HG02970 (cell line): ENCODE measurements at regions not wholly inside any gene's neighbourhood (a gene's known extent, or its start where the extent isn't known, plus 50 kb on each side); places are given as distances from the start of the nearest gene placed in this dataset.

Experiments
- ATAC-seq: cut with Tn5 transposase; IDR thresholded peaks from one replicate; pipeline ENCODE4 v1.9.1; 2021; ENCODE audit warnings: mild to moderate bottlenecking, moderate library complexity, moderate number of reproducible peaks; ENCODE audit not compliant: unreplicated experiment, low FRiP score

DNA sequence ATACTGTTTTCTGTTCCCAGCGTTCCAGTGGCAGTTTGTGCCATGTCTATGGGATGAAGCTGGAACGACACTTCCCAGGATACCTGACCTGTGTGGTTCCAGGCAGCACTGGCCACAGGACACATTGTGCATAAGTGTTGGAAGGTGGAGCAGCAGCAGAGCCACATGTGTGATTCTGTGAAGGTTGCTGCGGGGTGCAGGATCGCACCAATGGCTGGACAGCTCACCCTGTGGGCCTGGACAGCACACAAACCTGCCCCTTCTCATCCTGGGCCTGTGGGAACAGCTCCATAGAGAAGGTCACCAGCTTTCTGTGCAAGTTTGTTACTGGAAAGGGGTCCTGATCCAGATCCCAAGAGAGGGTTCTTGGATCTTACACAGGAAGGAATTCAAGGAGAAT is 252.2 kb upstream of the RAB6C start:
- ATAC-seq: no peak

DNA sequence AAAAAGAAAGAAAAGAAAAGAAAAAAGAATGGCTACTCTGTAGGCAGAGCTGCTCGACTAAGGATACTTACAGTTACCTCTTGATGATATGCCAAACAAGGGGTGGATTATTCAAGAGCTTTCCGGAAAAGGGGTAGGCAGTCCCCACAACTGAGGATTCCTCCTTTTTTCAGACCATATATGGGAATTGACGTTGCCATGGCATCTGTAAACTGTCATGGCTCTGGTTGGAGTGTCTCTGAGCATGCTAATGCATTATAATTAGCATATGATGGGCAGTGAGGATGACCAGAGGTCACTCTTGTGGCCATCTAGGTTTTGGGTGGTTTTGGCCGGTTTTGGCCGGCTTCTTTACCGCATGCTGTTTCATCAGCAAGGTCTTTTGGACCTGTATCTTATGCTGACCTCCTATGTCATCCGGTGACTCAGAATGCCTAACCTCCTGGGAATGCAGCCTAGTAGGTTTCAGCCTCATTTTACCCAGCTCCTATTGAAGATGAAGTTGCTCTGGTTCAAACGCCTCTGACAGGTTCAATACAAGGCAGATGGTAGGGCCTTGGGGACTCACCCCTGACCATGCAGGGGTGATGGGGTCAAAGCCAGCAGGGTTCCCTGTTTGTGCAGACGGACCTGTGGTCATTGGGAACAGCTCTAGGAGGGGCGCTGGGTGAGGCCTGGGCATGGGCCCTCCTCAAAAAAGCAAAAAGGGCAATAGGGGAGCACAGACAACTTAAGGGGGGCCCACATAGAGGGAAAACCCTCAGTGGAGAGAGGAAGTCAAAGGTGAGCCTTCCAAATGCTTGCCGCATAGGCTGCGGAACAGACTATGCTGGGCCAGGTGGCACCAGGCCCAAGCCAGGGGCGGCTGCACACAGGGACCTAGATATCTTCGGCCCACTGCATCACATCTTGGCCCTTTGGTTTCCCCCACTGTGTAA is 251.2 kb upstream of the RAB6C start:
- ATAC-seq: no peak

DNA sequence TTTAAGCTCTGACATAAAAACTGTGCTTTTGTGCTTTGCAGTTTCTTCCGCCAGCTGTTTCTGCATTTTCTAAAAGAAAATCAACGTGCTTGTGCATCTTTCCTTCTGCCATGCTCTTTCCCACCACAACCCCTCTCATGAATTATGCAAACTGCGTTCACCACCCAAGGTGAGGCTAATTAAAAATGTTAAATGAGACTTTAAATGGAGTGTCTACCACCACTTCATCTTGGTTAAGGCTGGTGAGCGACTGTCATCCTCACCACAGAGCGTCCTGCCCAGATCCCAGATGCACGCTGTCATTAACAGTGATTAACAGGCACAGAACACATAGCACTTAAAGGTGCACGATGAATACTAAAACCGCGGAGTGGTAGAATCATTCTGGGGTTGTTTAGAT is 250.5 kb upstream of the RAB6C start:
- no peak for ATAC-seq

DNA sequence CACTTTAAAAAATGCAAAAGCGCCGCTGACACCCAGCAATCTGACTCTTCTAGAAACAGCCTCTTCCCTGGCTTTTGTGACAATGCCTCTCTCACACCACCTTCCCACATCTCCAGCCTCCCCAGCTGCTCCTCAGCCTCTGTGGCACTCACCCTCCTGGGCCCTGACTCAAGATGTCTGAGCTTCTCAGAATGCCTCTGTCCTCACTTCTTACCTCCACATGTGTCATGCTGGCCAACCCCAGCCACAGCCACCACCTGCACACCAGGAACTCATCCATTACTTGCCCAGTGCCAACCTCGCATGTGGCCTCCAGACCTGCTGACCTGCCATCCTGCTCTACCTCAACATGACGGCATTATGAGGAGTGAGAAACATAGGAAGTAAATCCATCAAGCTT is 249.8 kb upstream of the RAB6C start:
- ATAC-seq: no peak

DNA sequence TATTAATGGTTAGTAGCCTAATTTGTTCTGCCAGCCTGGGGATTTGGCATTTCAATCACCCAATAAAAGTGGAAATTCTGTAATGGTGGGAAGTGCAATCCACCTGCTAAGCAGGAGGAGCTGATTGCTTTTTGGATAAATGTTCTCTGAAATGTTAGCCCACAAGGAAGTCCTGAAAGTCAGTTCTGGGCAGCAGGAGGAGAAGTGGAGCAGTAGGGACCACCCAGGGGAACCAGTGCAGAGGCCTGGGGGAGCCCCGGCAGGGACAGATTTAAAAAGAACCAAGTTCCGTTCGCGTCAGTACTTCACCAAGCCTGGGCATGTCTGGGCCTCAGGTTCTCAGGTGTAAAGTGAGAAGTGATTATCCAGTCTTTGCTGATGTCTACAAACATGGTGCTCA is 248.5 kb upstream of the RAB6C start:
- ATAC-seq: no peak

DNA sequence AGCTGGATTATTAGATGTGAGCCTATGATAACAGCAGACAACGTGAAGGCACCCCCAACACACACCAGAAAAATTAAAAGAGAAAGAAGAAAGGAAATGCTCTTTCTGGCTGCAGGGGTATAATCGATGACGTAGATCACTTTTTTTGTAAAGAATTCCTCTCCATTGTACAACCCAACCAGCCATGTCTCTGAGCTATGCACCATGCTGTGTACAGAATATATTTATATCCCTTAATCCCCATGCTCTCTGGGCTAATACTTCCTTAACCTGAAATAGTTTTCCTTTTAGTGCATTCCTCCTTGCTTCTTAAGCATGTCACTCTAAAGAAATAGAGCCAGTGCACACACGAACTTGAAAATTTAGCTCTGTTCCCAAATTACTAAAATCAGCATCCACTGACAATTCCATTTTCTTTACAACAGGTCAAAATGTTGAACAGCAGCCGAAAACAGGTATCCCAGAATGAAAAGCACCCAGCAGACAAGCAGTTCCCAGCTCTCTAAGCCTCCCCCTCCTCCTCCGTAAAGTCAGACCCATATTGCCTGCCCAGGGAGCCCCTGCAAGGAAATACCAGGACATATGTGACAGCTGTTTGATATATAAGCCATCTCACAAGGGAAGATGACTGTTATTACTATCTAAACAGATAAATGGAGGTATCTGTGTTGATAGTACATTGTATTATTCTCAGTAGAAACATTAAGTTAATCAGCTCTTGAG is 247.4 kb upstream of the RAB6C start:
- ATAC-seq: no peak

DNA sequence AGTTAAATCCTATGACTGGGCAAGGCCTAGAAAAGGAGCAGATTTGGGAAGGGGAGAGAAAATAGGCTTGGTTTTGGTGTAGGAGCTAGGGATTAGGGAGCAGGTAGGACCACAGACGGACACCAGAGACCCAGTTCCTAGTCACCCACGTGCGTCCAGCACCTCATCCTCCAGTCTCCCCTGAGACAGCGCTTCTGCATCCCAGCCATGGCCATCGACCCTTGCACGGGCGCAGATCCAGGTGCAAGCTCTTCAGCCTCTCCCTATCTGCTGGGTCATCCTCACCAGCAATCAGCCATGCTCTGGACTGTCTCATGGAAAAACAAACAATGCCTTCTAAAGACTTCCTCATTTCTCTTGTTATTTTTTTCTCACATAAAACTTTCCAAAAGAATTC is 246.8 kb upstream of the RAB6C start:
- no peak for ATAC-seq

DNA sequence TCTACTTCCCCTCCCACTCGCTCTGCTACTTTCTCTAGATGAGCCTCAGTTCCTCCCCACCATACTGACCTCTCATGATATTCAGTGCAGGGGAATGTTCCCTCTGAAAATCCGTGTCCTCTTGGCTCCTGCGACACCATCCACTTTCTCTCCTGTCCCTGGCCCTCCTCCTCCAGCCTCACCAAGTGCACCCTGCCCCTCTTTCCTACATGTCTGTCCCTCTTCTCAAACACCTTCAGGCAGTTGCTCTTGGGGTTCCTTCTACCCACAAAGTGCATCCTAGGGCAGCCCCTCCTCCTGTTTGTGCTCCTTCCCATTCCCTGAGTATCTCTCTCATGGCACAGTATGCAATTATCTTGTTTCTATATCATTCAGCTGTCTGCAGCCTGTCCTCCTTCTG is 246.4 kb upstream of the RAB6C start:
- no peak for ATAC-seq

DNA sequence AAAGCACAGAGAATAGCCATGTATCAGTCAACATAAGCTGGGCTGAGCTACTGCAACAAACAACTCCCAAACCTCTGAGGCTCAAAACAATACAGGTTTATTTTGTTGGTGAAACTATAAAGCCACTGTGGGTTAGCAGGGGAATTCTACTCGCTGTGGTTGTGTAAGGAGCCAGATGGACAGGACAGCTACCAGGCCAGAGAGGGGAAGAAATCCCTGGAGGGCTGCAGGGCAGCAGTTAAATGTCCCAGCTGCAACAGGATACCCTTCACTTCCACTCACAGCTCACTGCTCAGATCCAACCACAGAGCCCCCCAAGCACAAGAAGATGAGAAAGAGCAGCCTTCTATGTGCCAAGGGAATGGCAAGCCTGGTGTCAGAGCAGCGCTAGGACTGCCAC is 245.9 kb upstream of the RAB6C start:
- ATAC-seq: no peak

DNA sequence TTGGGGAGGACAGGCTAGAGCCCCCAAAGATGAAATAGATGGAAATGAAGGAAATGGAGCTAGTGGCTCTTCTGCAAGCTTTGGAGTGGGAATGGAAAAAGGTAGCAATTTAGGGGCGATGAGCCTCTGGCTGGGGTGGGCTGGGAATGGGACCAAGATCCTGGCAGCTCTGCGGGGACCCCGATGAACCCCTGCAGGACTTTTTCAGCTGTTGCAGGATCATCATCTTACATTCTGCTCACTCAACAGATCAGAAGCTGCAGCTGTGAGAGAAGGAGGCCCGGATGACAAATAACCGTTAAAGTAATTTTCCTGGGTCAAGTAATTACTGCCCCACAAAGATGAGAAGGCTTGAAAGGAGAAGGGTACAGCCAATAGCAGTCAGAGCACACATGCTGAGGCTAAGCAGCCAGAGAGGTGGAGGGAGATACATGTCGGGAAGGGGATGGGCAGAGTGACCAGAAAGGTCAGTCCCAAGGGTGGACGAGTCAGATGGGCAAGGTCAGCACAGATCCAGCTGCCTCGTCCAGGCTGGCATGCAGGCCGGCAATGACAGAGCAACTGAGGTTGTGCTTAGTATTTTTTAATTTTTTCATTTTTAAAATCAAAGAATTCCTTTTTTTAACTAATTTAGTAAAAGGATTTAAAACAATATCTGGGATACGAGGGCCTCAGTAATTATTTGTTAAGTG is 245.0 kb upstream of the RAB6C start:
- ATAC-seq: no peak

DNA sequence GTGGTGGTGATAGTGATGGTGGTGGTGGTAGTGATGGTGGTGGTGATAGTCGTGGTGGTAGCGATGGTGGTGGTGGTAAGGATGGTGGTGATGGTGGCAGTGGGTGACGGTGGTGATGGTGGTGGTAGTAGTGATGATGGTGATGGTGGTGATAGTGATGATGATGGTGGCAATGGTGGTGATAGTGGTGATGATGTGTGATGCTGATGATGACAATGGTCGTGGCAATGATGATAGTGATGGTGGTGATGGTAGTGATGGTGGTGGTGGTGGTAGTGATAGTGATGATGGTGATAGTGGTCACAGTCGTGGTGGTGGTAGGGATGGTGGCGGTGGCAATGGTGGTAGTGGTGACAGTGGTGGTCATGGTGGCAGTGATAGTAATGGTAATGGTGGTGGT is 243.9 kb upstream of the RAB6C start:
- no peak for ATAC-seq

DNA sequence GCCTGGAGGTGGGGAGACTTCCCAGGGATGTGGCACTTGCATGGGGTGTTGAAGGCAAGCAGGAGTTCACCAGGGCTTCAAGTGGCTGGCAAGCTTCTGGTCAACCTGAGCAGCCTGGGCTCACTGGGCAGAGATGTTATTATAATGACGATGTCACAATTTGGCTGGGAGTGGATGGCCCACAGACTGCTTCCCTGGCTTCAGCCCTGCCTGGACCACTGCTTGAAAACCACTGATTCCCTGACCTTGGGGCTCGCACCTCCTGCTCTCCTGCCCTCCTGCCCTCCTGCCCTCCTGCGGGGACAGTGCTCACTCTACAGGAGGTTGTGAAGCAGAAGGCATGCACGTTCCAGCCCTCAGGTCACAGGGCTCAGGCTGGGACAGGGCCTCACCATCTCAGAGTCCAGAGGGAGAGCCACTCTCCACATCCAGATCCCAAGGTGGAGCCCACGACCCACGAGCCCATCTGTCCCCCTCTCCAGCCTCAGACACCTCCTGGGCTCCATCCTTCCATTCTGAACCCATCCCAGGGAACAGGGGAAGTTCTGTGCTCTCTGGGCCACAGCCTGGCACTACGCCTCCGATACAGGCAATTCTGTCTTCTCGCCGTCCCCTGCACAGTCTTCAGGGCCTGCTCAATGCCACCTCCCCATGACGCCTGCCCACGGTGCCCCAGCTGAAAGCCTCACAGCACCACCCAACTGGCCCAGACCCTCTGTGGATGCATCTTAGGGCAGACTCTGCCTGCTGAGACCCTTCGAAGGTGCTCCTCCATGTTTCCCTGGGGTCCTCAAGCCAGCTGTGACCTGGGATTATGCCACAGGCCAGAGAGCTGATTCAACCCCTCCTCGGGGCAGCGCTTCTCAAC is 241.6 kb upstream of the RAB6C start:
- ATAC-seq: no peak

DNA sequence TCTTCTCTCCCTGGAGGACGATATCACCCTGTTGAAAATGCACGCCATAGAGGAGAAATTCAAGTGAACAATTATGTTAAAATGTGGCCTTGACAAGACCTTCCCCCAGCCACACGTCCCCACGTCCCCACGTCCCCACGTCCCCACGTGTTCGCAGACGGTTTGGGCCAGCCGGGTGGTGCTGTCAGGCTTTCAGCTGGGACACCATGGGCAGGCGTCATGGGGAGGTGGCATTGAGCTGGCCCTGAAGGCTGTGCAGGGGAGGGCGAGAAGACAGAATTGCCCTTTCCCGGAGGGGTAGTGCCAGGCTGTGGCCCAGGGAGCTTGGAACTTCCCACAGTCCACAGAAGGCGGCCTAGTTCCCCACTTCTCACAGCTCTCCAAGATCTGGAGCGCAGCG is 240.7 kb upstream of the RAB6C start:
- no peak for ATAC-seq

DNA sequence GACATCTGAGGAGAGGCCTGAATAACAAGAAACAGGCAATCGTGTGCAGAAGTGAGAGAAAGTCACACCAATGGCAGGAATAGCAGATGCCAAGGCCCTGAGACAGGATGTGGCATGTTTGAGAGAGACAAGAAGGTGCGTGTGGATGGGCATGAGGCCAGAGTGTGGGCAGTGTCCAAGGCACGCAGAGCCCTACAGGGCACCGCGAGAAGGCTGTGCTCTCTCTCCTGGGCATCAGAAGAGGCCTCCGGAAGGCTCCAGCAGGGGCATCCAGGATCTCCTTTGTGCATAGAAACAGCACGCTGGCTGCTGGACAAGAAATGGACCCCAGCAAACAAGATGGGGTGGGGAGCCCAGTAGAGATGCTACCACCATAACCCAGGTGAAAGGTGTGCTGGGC is 239.0 kb upstream of the RAB6C start:
- ATAC-seq: no peak

DNA sequence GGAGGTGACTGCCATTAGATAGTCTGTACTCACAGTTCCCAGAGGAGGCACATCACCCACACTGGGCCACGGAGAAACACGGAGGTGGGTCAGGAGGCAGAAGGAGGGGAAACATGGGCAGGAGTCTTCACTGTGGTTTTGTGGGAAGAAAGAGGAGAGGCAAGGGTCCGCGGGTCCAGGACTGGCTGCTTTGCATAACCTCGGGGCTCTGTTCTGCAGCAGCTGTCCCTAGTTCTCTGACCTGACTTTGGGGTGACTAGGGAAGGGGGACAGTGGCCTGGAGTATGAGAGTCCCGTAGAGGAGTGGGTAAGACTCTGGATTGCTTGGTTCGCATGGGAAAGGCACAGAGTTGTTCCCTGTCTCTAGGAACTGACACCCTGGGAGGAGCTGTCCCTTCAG is 238.3 kb upstream of the RAB6C start:
- ATAC-seq: no peak

DNA sequence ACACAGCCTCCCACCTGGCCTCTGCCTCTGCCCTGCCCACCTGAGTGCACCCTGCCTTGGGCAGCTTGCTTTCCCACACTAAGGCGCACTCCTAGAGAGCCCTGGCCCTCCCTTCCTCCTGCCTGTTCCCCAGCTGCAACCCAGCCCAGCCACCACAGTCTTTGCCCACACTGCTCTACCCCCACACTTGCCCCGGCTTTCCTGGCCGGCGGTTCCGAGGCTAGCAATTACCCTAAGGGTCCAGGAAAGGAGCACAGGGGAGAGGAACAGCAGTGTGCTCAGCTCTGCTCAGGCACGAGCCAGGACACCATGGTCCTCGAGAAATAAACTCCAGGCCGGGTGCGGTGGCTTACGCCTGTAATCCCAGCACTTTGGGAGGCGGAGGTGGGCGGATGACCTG is 237.8 kb upstream of the RAB6C start:
- no peak for ATAC-seq

DNA sequence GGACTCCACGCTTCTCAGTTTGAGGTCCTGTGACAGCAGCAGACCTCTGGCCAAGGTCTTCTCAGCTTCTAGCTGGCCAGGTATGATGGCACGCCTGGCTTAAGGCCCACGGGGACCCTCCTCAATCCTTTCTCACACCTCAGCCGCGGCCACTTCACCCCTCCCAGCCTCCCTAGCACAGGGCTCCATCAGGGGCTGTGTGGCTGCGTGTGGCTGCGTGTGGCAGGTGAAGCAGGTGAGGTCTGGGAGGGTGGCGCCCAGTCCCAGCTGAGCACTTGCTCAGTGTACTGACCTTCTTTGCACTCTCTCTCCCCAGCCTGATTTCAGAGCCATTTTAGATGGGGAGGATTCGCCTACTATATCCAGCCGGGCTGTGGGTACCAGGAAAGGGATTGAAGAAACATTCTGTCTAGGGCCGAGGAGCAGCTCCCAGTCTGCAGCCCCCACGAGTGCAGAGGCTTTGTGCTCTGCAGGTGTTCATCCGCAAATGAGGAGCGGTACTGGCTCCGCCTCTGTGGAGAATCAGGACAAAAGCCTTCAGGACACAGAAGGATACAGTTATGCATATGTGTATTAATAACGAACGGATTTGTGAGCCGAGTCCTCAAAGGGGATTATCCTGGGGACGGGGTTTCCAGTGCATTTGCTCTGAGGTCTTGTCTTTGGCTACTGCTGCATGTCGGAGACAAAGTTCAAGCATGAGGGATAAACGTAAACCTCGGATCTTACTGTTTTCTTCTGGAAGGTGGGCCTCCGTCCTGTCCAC is 236.9 kb upstream of the RAB6C start:
- ATAC-seq: no peak

DNA sequence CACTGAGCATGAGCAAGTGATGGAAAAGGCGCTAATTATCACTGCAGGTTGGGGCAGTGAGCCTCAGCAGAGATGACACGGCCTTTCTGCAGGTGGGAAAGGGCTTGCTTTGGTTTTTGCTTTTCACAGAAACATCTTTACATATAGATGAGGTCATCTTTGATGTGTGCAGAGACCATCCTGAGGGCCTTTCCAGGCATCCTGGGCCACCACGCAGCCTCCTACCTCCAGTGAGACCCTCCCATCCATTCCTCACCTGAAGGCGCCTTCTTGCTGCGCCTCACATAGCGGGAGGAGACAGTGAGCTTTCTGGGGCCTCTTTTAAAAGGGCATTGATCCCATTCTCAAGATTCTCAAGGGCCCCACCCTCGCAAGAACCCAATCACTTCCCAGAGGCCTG is 235.3 kb upstream of the RAB6C start:
- no peak for ATAC-seq

DNA sequence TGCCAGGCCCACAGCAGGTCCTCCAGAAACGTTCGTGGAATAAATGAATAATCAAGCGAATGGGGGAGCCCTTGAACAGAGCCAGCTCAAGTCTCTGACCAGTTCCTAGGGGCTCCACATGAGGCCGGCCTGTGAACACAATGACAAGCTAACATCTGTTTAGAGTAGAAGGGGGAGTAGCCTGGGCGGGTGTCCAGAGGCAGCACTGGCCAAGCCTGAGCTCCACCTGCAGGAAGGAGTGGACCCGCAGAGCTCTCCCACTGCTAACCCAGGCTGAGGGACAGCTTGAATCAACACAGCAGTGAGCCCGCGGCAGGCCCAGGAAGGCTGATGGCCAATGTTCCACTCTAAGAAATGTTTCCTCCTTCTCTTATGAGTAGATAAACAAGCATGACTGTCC is 234.8 kb upstream of the RAB6C start:
- no peak for ATAC-seq
